Neural progenitor cell (in vitro differentiated cells): ENCODE measurements at regions not wholly inside any gene's neighbourhood (a gene's known extent, or its start where the extent isn't known, plus 50 kb on each side); places are given as distances from the start of the nearest gene placed in this dataset.

Experiments
- DNase-seq: peaks from one replicate; pipeline ENCODE4 v3.0.0-alpha.2; 2016; ENCODE audit warnings: low spot score
- H2AFZ ChIP-seq: fragments of 200-600 bp; sonication (generic); replicated peaks from 2 replicates; pipeline ENCODE4 v1.6.1; 2016; ENCODE audit warnings: antibody characterized with exemption
- H3F3A ChIP-seq: fragments of 200-600 bp; sonication (generic); 2 replicates; pipeline ENCODE4 v1.6.1; 2016; ENCODE audit warnings: antibody characterized with exemption, low read depth
- H3K27ac ChIP-seq: fragments of 200-600 bp; sonication (generic); 2 replicates; pipeline ENCODE4 v1.5.1; 2016; ENCODE audit warnings: mild to moderate bottlenecking
- H3K27me3 ChIP-seq: fragments of 200-600 bp; sonication (generic); 2 replicates; pipeline ENCODE4 v1.6.1; 2016; ENCODE audit warnings: mild to moderate bottlenecking, moderate library complexity
- H3K36me3 ChIP-seq: fragments of 200-600 bp; sonication (generic); 2 replicates; pipeline ENCODE4 v1.5.1; 2016
- H3K4me1 ChIP-seq: fragments of 200-600 bp; sonication (generic); 2 replicates; pipeline ENCODE4 v1.6.1; 2016; ENCODE audit warnings: mixed run types
- H3K4me2 ChIP-seq: fragments of 200-600 bp; sonication (generic); 2 replicates; pipeline ENCODE4 v1.6.1; 2016
- H3K4me3 ChIP-seq: fragments of 200-600 bp; sonication (generic); 2 replicates; pipeline ENCODE4 v1.5.1; 2016
- H3K79me2 ChIP-seq: fragments of 200-600 bp; sonication (generic); 2 replicates; pipeline ENCODE4 v1.6.1; 2016; ENCODE audit warnings: low read depth
- H3K9ac ChIP-seq: fragments of 200-600 bp; sonication (generic); 2 replicates; pipeline ENCODE4 v1.6.1; 2016
- H3K9me3 ChIP-seq: fragments of 200-600 bp; sonication (generic); 2 replicates; pipeline ENCODE4 v1.5.1; 2016; ENCODE audit warnings: low read depth
- H4K20me1 ChIP-seq: fragments of 200-600 bp; sonication (generic); 2 replicates; pipeline ENCODE4 v1.6.1; 2016; ENCODE audit warnings: low read depth
- H3K27ac Mint-ChIP-seq: 3 replicates; pipeline ENCODE4 v1.8.0; 2021; ENCODE audit warnings: mixed read lengths
- H3K27me3 Mint-ChIP-seq: 2 replicates; pipeline ENCODE4 v1.8.0; 2022; ENCODE audit warnings: low read depth, mild to moderate bottlenecking, inconsistent platforms, moderate library complexity, mixed read lengths; ENCODE audit not compliant: insufficient read depth
- H3K36me3 Mint-ChIP-seq: 3 replicates; pipeline ENCODE4 v1.8.0; 2021; ENCODE audit warnings: mixed read lengths
- H3K4me1 Mint-ChIP-seq: 3 replicates; pipeline ENCODE4 v1.8.0; 2021; ENCODE audit warnings: mixed read lengths
- H3K4me3 Mint-ChIP-seq: 3 replicates; pipeline ENCODE4 v1.8.0; 2021; ENCODE audit warnings: mild to moderate bottlenecking, moderate library complexity, mixed read lengths
- H3K9me3 Mint-ChIP-seq: 3 replicates; pipeline ENCODE4 v1.8.0; 2020; ENCODE audit warnings: mixed read lengths
- EZH2 ChIP-seq: fragments of 200-600 bp; sonication (generic); IDR thresholded peaks from 2 replicates; pipeline ENCODE4 v1.6.1; 2017; ENCODE audit warnings: antibody characterized with exemption, mild to moderate bottlenecking, moderate library complexity
- EZH2phosphoT487 ChIP-seq: fragments of 200-600 bp; sonication (generic); IDR thresholded peaks from 2 replicates; pipeline ENCODE4 v1.6.1; 2017; ENCODE audit warnings: antibody characterized with exemption
- TF ChIP-seq, protein P1 (sequence below): fragments of 200-600 bp; sonication (generic); IDR thresholded peaks from 2 replicates; pipeline ENCODE4 v1.5.1; 2017; ENCODE audit warnings: antibody characterized with exemption, mild to moderate bottlenecking

DNA sequence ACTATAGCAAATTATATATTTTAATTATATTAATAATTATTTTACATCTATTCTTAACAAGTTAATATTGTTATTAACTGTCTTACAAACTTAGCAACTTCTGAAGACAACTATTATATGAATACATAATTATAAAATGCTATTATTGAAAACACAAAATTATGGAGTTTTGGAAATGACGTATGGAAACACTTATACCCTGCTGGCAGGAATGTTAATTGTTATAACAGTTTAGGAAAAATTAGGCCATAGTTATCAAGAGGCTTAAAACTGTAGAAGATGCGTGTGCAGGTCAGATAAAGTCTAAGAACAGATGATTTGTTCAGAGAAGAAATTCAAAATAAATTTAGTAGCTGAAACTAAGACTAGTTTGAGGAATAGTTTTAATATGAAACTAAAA lies 211.7 kb downstream of the FAT4 start:
- H3K4me1 ChIP-seq = peaks cover 5% of the 10 kb centered on the region
- H3K4me3 ChIP-seq = no peak overlapping the region
- no peaks in the 10 kb centered on the region for H4K20me1 ChIP-seq
- H3K9me3 Mint-ChIP-seq = peaks cover 6% of the 10 kb centered on the region
- H3K27me3 ChIP-seq = no peaks in the 10 kb centered on the region
- no peak overlapping the region for H3K4me2 ChIP-seq
- H3K27ac ChIP-seq = no peak overlapping the region
- H3K9ac ChIP-seq = no peak overlapping the region
- H3F3A ChIP-seq = no peaks in the 10 kb centered on the region
- H3K27me3 Mint-ChIP-seq = no peaks in the 10 kb centered on the region
- H3K9me3 ChIP-seq = no peaks in the 10 kb centered on the region
- peaks cover 7% of the 10 kb centered on the region for H3K4me1 Mint-ChIP-seq
- no peak for TF ChIP-seq EZH2
- TF ChIP-seq, protein P1, sequence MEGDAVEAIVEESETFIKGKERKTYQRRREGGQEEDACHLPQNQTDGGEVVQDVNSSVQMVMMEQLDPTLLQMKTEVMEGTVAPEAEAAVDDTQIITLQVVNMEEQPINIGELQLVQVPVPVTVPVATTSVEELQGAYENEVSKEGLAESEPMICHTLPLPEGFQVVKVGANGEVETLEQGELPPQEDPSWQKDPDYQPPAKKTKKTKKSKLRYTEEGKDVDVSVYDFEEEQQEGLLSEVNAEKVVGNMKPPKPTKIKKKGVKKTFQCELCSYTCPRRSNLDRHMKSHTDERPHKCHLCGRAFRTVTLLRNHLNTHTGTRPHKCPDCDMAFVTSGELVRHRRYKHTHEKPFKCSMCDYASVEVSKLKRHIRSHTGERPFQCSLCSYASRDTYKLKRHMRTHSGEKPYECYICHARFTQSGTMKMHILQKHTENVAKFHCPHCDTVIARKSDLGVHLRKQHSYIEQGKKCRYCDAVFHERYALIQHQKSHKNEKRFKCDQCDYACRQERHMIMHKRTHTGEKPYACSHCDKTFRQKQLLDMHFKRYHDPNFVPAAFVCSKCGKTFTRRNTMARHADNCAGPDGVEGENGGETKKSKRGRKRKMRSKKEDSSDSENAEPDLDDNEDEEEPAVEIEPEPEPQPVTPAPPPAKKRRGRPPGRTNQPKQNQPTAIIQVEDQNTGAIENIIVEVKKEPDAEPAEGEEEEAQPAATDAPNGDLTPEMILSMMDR = peak; percentile 31
- no peak overlapping the region for H3K4me3 Mint-ChIP-seq
- no peak overlapping the region for H2AFZ ChIP-seq
- H3K36me3 Mint-ChIP-seq = peaks cover 3% of the 10 kb centered on the region
- no peak for DNase-seq
- no peaks in the 10 kb centered on the region for H3K36me3 ChIP-seq
- no peaks in the 10 kb centered on the region for H3K79me2 ChIP-seq
- H3K27ac Mint-ChIP-seq = no peak overlapping the region

DNA sequence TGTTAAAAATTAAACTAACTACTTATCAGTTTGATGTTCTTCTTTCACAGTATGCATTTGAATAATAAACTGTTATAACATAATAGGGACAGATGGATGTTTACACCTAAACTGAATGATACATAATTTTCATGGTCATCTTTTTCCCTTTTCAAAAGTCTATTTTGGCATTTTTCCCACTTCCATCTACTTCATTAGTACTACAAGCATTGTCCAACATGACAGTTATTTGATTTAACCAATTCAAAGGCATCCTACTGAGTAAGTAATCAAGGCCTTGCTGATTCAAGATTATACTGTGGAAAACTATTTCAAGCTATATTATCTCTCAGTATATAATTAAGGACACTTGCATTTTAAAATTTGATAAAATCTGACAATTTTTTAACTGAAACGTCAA lies 212.9 kb downstream of the FAT4 start:
- Histone ChIP-seq H4K20me1 (no peaks in the 10 kb centered on the region), H3K9ac (no peak overlapping the region), H2AFZ (no peak overlapping the region), H3K27me3 (no peaks in the 10 kb centered on the region), H3K79me2 (no peaks in the 10 kb centered on the region), H3K27ac (no peak overlapping the region), H3K9me3 (no peaks in the 10 kb centered on the region), H3F3A (no peaks in the 10 kb centered on the region), H3K4me2 (no peak overlapping the region), H3K4me1 (peaks cover 5% of the 10 kb centered on the region), H3K4me3 (no peak overlapping the region), H3K36me3 (no peaks in the 10 kb centered on the region)
- peaks cover 8% of the 10 kb centered on the region for H3K9me3 Mint-ChIP-seq
- TF ChIP-seq EZH2 (no peak), EZH2phosphoT487 (no peak)
- TF ChIP-seq, protein P1 = no peak
- no peak overlapping the region for H3K4me3 Mint-ChIP-seq
- H3K27ac Mint-ChIP-seq = no peak overlapping the region
- H3K36me3 Mint-ChIP-seq = peaks cover 3% of the 10 kb centered on the region
- no peaks in the 10 kb centered on the region for H3K27me3 Mint-ChIP-seq
- peaks cover 7% of the 10 kb centered on the region for H3K4me1 Mint-ChIP-seq
- no peak for DNase-seq

DNA sequence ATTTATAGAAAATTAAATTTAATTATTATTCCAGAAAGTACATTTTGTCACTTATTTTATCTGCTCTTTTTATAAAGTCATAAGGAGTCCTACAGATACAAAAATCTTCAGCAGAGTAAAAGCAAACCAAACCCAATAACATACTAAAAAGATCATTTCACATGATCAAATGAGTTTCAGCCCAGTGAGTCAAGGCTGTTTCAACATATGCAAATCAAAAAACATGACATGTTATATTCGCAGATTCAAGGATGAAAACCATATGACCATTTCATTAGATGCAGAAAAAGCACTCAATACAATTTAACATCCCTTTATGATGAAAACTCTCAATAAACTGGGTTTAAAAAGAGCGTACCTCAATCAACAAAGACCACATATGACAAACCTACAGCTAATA lies 214.3 kb downstream of the FAT4 start:
- H3K79me2 ChIP-seq = no peaks in the 10 kb centered on the region
- H3K9ac ChIP-seq = no peak overlapping the region
- no peaks in the 10 kb centered on the region for H4K20me1 ChIP-seq
- no peaks in the 10 kb centered on the region for H3F3A ChIP-seq
- H3K9me3 ChIP-seq = no peaks in the 10 kb centered on the region
- peaks cover 5% of the 10 kb centered on the region for H3K4me1 ChIP-seq
- H3K4me3 ChIP-seq = no peak overlapping the region
- no peak overlapping the region for H3K27ac Mint-ChIP-seq
- H2AFZ ChIP-seq = no peak overlapping the region
- no peaks in the 10 kb centered on the region for H3K27me3 Mint-ChIP-seq
- no peak overlapping the region for H3K4me2 ChIP-seq
- peaks cover 5% of the 10 kb centered on the region for H3K36me3 Mint-ChIP-seq
- no peak overlapping the region for H3K27ac ChIP-seq
- peaks cover 12% of the 10 kb centered on the region for H3K9me3 Mint-ChIP-seq
- H3K4me1 Mint-ChIP-seq = peaks cover 7% of the 10 kb centered on the region
- no peaks in the 10 kb centered on the region for H3K27me3 ChIP-seq
- no peak for DNase-seq
- TF ChIP-seq EZH2 (no peak), EZH2phosphoT487 (no peak)
- TF ChIP-seq, protein P1 = no peak
- no peaks in the 10 kb centered on the region for H3K36me3 ChIP-seq
- H3K4me3 Mint-ChIP-seq = no peak overlapping the region

DNA sequence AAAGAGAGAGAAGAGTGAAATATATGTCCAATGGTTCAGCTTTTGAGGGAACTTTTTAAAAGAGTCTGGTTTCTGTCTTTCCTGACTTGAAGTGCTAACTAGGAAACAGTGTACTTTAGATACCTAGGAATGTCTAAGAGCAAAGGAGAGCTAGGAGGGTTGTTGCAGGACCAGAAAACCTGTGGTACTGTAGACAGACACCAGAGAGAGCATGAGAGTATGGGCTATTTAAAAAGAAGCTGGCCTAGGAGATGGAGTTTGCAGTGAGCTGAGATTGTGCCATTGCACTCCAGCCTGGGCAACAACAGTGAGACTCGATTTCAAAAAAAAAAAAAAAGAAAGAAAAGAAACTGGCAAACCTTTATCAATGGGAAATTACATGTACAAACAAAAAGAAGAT lies 223.9 kb downstream of the FAT4 start:
- Histone ChIP-seq H3F3A (no peaks in the 10 kb centered on the region), H3K4me3 (no peak overlapping the region), H3K79me2 (no peaks in the 10 kb centered on the region), H3K9me3 (no peaks in the 10 kb centered on the region), H3K4me1 (peaks cover 17% of the 10 kb centered on the region), H3K27ac (no peak overlapping the region), H4K20me1 (no peaks in the 10 kb centered on the region), H3K36me3 (no peaks in the 10 kb centered on the region), H3K9ac (no peak overlapping the region), H3K27me3 (no peaks in the 10 kb centered on the region), H2AFZ (no peak overlapping the region), H3K4me2 (no peak overlapping the region)
- DNase-seq = no peak
- Mint-ChIP-seq H3K4me3 (no peak overlapping the region), H3K27me3 (no peaks in the 10 kb centered on the region), H3K4me1 (peaks cover 19% of the 10 kb centered on the region), H3K36me3 (peaks cover 13% of the 10 kb centered on the region), H3K9me3 (peaks cover 21% of the 10 kb centered on the region), H3K27ac (no peak overlapping the region)
- TF ChIP-seq, protein P1 = no peak
- no peak for TF ChIP-seq EZH2phosphoT487
- TF ChIP-seq EZH2 = no peak
